ENCODE measurements at regions not wholly inside any gene's neighbourhood (a gene's known extent, or its start where the extent isn't known, plus 50 kb on each side); places are given as distances from the start of the nearest gene placed in this dataset.

DNA sequence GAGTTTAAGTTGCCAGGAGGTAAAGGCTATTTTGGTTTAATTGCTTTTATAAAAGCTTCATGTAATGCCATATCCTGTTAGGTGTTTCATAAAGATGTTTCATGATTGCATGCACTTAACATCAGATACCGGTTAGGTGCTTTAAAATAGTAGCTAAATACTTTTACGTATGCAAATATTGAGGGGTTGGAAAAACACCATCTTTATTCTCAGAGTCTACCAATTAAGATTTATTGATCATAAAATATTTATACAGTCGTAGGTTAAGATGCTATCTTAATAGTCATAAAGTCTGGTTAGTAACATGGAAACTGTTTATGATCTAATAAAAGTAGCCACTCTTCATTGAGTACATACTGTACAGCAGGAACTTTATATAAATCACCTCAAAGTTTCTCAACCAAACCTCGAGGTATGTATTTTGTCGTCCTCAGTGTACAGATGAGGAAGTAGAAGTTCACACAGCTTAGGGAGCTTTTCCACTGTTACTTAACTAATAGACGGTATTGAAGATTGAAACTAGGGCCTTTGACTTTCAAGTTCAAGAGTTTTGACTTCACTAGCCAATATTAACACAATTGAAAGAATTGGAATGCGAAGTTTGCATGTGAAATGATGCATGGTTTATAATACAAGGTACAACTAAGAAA, 897.1 kb downstream of the GATA3 start:
- no peak for TF ChIP-seq GATA2 (IDR thresholded peaks at IDR 0.05; ENCODE audit: low read depth, low read length)
- TF ChIP-seq GATA3 (IDR thresholded peaks at IDR 0.05; ENCODE audit: low read depth, low read length) = no peak

DNA sequence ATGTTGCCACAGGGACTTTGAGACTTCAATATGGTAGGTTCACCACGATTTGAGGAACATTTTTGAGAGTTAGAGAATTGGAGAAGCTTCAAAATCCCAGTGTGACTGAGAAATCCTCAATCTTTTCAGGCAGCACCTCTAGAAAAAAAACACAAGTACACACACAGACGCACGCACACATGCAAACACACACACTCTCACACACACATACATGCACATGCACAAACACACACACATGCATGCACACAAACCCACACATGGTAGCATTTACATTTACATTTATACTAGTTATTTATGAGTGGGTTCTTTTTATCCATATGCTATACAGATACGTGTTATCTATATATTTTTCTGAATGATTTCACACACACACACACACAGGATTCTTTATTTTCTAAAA, 901.9 kb downstream of the GATA3 start:
- TF ChIP-seq GATA2 (IDR thresholded peaks at IDR 0.05; ENCODE audit: low read depth, low read length) = no peak
- no peak for TF ChIP-seq GATA3 (IDR thresholded peaks at IDR 0.05; ENCODE audit: low read depth, low read length)

- TF ChIP-seq GATA2 (IDR thresholded peaks at IDR 0.05; ENCODE audit: low read depth, low read length) (no peak), GATA3 (IDR thresholded peaks at IDR 0.05; ENCODE audit: low read depth, low read length) (no peak)
Measured at GRCh38 chr10:8962249-8962648, 907.8 kb downstream of the GATA3 start.

DNA sequence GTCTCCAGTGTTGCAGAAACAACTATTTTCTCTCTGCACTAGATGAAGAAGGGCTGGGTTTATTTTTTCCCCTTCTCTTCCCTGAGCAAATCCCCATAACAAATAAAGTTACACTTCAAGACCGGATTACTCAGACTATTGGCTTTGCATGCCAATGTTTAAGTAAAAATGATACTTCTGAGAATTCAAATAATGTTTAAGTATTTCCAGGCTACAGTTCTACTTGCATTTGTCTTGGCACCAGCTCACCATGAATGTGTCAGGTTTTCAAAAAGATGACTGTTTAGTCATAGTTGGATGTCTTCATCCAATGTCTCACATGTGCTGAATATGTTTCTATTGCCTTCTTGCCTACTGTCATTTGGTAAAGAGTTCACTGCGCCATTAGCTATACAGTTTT, 912.6 kb downstream of the GATA3 start:
- TF ChIP-seq GATA2 (IDR thresholded peaks at IDR 0.05; ENCODE audit: low read depth, low read length) = no peak
- TF ChIP-seq GATA3 (IDR thresholded peaks at IDR 0.05; ENCODE audit: low read depth, low read length) = no peak

DNA sequence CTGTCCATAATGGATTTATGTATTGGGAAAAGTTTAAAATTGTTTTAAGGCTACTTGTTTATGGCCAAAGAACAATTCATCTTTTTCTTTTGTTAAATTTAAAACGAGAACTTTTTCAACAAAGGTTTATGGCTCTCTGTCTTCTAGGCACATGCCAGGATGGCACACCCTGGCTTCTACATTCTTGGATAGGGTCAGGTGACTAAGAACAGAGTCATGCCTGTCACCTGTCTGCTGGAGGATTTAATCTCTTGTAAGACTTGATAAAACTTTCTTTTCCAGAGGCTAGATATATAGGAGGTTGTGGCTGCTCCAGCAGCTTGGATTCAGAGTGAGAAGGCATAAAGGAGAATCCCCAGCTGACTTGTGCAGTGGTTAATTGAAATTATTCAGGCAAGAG, 915.4 kb downstream of the GATA3 start:
- no peak for TF ChIP-seq GATA3 (IDR thresholded peaks at IDR 0.05; ENCODE audit: low read depth, low read length)
- TF ChIP-seq GATA2 (IDR thresholded peaks at IDR 0.05; ENCODE audit: low read depth, low read length) = no peak

GRCh38 chr10:8975535-8975934, 921.0 kb downstream of the GATA3 start:
- no peak for TF ChIP-seq GATA2 (IDR thresholded peaks at IDR 0.05; ENCODE audit: low read depth, low read length)
- no peak for TF ChIP-seq GATA3 (IDR thresholded peaks at IDR 0.05; ENCODE audit: low read depth, low read length)

DNA sequence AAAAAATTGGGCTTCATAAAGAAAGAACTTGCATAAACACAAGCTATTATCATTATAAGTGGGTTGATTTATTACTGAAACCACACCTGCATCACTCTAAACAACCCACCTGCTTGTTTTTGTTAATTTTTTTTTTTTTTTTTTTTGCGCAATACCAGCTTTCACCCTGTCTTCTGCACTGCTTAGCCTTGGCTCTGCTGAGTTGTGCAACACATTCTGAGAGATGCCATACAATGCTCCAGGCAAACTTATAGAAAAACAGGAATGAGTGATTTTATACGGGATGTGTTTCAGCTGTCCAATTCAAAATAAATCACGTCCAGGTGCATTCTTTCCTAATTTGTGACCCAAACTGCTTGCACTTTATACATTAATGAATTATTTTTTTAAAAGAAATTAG, 923.6 kb downstream of the GATA3 start:
- TF ChIP-seq GATA3 (IDR thresholded peaks at IDR 0.05; ENCODE audit: low read depth, low read length) (no peak), GATA2 (IDR thresholded peaks at IDR 0.05; ENCODE audit: low read depth, low read length) (no peak)

DNA sequence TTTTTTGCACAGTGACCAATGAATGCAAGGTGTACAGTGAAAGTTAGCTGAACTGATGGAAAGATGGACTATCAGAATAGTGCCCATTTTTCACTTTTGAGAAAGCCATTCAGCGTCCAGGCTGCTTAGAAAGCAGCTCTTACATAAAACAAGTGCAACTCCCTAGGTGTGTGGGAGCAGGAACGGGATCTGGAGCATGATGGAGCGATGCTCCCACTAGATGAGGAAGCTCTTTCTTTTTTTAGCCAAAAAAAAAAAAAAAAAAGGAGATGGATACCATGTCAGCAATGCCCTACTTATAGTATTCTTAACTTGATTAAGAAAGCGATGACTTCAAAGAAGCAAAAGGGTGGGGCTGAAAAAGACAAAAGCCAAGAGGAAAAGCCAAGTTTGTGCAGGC, 925.5 kb downstream of the GATA3 start:
- TF ChIP-seq GATA2 (IDR thresholded peaks at IDR 0.05; ENCODE audit: low read depth, low read length) = no peak
- TF ChIP-seq GATA3 (IDR thresholded peaks at IDR 0.05; ENCODE audit: low read depth, low read length) = no peak

- TF ChIP-seq GATA3 (IDR thresholded peaks at IDR 0.05; ENCODE audit: low read depth, low read length) (no peak), GATA2 (IDR thresholded peaks at IDR 0.05; ENCODE audit: low read depth, low read length) (no peak)
Measured at GRCh38 chr10:8981277-8981676, 926.8 kb downstream of the GATA3 start.

- no peak for TF ChIP-seq GATA2 (IDR thresholded peaks at IDR 0.05; ENCODE audit: low read depth, low read length)
- TF ChIP-seq GATA3 (IDR thresholded peaks at IDR 0.05; ENCODE audit: low read depth, low read length) = no peak
Measured at GRCh38 chr10:8985651-8986050, 931.2 kb downstream of the GATA3 start.

GRCh38 chr10:8986975-8987374, 932.5 kb downstream of the GATA3 start:
- no peak for TF ChIP-seq GATA3 (IDR thresholded peaks at IDR 0.05; ENCODE audit: low read depth, low read length)
- no peak for TF ChIP-seq GATA2 (IDR thresholded peaks at IDR 0.05; ENCODE audit: low read depth, low read length)

GRCh38 chr10:8987712-8988111, 933.2 kb downstream of the GATA3 start:
- no peak for TF ChIP-seq GATA2 (IDR thresholded peaks at IDR 0.05; ENCODE audit: low read depth, low read length)
- no peak for TF ChIP-seq GATA3 (IDR thresholded peaks at IDR 0.05; ENCODE audit: low read depth, low read length)

DNA sequence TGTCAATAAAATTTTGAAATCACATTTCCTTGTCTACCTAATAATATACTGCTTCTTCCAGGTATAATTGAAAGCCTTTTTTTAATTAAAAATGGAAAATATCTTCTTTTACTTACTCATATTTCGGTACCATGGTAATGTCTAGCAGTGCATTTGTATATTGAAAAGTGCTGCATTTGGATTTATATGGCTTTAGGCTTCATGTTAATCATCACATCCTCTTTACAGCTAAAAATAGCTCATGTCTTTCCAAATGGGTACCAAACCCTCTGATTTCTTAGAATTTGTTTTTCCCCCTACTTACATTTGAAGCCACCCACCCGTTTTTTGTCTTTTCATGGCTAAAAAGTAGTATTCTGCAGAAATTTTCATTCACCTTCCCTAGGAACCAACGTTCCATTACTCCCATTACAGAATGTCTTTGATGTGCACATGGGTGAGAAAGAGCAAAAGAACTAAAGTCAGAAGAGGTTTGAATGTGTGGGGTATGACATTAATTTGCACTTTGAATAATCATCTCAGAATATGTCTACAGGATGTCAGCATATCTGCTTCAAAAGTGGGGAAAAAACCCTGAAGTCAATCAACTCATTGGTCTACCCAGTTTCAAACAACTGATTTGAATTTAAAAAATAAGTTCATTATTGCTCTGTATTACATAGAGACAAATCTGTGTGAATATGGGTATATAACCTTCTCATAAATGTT, 935.9 kb downstream of the GATA3 start:
- no peak for TF ChIP-seq GATA2 (IDR thresholded peaks at IDR 0.05; ENCODE audit: low read depth, low read length)
- TF ChIP-seq GATA3 (IDR thresholded peaks at IDR 0.05; ENCODE audit: low read depth, low read length) = no peak

DNA sequence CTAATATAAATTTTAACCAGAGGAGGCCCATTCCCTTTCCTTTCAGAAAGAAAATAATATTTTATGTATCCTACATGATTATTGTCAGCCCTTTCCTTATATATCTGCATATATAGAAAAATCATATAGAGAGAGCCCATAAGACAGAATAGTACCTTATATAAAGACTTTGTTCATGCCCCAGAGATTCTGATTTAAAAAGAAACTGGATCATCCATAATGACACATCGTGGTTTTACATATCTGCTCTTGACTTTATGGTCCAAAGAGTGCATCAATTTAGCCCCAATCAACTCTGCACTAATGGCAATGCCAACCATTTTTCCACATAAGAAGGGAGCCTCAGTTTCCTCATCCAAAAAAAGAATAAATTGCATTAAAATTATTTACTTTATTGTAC, 937.5 kb downstream of the GATA3 start:
- TF ChIP-seq GATA2 (IDR thresholded peaks at IDR 0.05; ENCODE audit: low read depth, low read length) (no peak), GATA3 (IDR thresholded peaks at IDR 0.05; ENCODE audit: low read depth, low read length) (no peak)

DNA sequence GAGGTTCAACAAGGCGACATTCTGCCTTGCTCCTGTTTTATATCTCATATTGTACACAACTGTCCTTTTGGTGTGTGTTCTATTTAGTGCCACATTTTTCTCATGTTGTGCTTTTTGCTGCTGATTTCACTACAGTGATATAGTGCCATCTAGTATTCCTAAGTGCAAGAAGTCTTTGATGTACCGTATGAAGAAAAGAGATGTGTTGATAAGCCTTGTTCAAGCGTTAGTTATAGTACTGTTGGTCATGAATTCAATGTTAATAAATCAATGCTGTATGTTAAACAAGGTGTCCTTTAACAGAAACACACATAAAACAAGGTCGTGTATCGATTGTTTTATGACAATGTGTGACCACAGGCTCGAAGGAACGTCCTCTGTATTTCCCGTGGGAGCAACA, 939.4 kb downstream of the GATA3 start:
- no peak for TF ChIP-seq GATA2 (IDR thresholded peaks at IDR 0.05; ENCODE audit: low read depth, low read length)
- TF ChIP-seq GATA3 (IDR thresholded peaks at IDR 0.05; ENCODE audit: low read depth, low read length) = no peak

Data from SH-SY5Y (cell line).